DMS79 treated with DMSO at 0.1 percent for 48 hours (cell line): ENCODE measurements at regions not wholly inside any gene's neighbourhood (a gene's known extent, or its start where the extent isn't known, plus 50 kb on each side); places are given as distances from the start of the nearest gene placed in this dataset.
A peak's percentile ranks its signal among the peaks of the same experiment; 100 is the strongest.

Source experiments
- DNase-seq: peaks from one replicate; lab custom pipeline; 2025; lab: John Stamatoyannopoulos, UW

GRCh38 chr11:135075740-135076139, 663.7 kb upstream of the B3GAT1 start:
- DNase-seq = no peak

- DNase-seq = peak; percentile 78
Measured at GRCh38 chr11:135074397-135074998, 662.5 kb upstream of the B3GAT1 start.

GRCh38 chr11:135073870-135074269, 661.8 kb upstream of the B3GAT1 start:
- no peak for DNase-seq

- no peak for DNase-seq
Measured at GRCh38 chr11:135073381-135073780, 661.3 kb upstream of the B3GAT1 start.

GRCh38 chr11:135069890-135070289, 657.8 kb upstream of the B3GAT1 start:
- DNase-seq = no peak

DNA sequence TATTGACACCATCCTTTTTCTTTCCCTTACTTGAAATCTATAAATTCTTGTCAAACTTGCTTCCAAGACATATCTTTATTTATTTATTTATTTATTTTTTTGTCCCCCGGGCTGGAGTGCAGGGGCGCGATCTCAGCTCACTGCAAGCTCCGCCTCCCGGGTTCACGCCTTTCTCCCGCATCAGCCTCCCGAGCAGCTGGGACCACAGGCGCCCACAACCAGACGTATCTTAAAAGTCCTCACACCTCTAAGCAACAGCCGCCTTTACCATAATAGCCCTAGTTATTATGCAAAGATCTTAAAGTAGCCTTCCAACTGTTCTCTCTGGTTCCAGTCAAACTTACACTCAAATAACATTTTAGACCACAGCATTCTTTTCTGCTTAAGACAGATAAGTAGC, 657.0 kb upstream of the B3GAT1 start:
- no peak for DNase-seq

DNA sequence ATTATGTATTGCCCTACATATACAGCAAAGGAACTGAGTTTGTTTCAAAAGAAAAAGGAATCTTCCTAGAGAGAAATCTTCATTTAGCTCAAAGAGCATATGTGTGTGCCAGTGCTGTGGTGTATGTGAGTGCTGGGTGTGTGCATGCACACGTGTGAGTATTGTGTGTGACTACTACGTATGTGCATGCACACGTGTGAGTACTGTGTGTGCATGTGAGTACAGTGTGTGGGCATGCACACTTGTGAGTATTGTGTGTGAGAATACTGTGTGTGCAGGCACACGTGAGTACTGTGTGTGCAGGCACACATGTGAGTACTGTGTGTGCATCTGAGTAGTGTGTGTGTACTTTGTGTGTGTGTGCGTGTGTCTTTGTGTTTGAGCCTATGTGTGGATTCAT, 651.0 kb upstream of the B3GAT1 start:
- no peak for DNase-seq

- DNase-seq = no peak
Measured at GRCh38 chr11:135061166-135061565, 649.1 kb upstream of the B3GAT1 start.

GRCh38 chr11:135046986-135047385, 634.9 kb upstream of the B3GAT1 start:
- no peak for DNase-seq

- no peak for DNase-seq
Measured at GRCh38 chr11:135046556-135046955, 634.5 kb upstream of the B3GAT1 start.

DNA sequence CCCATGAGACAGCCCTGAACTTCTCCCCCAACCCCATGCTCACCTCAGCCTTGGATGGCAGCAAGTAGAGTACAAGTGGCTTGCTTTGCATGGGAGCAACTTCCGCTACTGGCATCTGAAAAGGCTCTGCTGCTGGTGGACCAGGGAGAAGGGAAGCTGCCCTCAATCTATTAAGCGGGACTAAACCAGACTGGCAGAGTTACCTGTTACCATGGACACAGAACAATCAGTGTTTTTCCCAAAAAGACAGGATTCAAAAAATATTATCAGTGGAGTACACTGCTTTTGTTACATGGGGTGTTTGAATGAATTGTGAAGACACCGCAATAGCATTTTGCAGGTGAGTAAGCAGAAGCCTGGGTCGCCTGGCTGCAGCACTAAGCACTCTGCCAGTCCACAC, 631.4 kb upstream of the B3GAT1 start:
- peak; percentile 26 for DNase-seq

- no peak for DNase-seq
Measured at GRCh38 chr11:135037828-135038227, 625.8 kb upstream of the B3GAT1 start.

DNA sequence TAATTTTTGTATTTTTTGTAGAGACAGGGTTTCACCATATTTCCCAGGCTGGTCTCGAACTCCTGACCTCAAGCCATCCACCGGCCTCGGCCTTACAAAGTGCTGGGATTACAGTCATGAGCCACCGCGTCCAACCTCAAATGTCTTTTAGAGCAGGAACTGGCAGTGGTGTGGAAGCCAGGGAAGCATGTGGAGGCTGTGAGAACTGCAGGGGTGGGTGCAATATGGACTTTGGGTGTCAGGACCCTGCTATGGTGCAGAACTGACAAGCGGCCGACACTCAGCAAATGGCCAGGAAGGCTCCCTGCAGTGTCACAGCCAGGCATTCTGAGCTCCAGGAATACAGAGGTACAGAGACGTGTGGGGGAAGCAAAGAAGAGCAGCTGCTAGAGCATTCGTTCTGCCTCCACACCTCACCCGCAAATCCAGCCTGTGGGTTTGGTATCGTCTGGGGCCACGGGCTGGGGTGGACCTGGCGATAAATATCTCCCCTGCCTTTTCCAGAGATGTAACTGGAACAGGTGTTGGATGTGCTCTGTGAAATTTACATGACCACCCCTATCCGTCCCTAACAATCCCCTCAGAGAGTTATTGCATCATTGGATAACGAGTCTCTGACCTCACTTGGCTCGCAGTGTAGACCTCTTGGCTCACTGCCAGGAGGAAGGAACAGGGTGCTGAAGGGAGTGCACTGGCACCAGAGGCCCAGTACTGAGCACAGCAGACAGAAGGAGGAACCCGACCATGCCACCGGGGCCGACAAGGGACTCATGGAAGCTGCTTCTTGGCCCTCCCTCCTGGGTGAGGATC, 624.7 kb upstream of the B3GAT1 start:
- DNase-seq = no peak

DNA sequence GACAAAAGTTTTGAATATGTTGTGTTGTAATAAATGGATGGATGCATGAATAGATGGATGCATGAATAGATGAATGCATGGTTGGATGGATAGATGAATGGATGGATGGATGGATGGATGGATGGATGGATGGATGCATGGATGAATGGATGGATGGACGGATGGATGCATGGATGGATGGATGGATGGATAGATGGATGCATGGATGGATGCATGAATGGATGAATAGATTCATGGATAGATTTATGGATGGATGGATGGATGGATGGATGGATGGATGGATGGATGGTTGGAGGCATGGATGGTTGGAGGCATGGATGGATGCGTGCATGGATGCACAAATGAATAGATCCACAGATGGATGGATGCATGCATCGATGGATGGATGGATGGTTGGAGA, 623.2 kb upstream of the B3GAT1 start:
- DNase-seq = no peak

- peak; percentile 54 for DNase-seq
Measured at GRCh38 chr11:135033540-135033939, 621.5 kb upstream of the B3GAT1 start.

DNA sequence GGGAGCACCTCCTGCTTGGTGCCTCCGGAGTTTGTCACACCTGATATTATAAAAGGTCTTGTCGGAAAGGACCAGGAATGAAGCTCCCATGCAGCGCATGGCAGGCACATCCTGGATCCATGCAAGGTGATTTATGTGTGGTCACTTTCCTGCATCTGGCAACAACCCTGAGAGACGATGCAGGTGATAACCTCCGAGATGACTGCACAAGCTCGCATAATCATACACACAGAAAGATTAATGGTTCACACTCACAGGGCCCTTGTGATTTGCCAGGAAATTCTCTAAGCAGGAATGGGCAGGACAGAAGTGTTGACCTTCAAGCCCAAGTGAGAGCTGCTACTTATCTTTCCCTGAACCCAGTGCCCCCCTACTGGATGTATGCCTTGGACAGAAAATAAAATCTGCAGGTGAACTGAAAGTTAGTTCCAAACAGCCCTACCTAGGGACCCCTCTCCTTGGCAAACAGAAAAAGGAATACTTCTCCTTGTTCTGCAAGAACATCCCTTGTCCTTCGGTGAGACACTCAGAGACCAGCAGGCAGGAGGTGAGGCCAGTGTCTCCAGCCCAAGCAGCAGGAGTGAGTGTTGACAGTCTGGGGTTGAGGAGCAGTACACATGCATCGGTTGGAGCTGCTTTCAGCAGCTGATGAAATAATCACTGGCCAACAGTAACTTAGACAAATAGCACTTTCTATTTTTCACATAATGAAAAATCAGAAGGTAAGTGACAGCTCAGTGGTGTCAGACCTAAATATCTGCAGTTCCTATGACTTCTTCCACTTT, 619.4 kb upstream of the B3GAT1 start:
- DNase-seq = no peak

DNA sequence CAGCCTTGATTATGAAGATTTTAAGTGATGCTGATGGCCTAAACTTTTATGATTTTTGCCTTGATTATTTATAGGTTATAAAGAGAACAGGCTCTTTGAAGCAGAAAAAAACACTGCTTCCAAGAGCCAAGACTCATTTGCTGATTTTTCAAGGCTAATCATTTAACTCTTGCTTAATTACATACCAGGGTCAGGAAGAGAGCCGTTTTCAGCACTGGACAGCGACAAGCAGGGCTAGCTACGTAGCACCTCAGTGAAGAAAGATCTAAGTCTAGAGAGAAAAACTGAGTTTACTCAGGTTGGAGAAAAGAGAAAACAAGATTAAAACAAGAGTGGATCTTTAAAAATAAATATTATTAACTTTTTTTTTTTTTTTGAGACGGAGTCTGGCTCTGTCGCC, 615.4 kb upstream of the B3GAT1 start:
- no peak for DNase-seq

DNA sequence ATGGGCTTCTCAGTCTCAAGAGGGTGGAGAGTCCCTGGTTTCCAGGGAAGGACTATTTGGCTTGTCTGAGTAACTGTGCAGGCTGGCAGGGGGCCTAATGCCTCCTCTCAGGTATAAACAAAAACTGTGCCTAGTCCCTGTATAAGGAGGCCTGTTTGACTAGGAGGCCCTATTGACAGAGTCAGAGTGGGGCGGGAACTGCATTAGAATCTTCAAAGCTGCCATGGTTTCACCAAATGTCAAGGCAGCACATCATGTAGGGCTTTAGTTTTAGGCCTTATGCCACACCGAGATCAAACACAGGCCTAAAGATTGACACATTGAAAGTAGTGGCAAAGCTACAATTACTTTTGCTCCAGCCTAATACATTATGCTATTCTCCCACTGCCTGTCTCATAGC, 611.5 kb upstream of the B3GAT1 start:
- no peak for DNase-seq

- DNase-seq = no peak
Measured at GRCh38 chr11:135022454-135022853, 610.4 kb upstream of the B3GAT1 start.

DNA sequence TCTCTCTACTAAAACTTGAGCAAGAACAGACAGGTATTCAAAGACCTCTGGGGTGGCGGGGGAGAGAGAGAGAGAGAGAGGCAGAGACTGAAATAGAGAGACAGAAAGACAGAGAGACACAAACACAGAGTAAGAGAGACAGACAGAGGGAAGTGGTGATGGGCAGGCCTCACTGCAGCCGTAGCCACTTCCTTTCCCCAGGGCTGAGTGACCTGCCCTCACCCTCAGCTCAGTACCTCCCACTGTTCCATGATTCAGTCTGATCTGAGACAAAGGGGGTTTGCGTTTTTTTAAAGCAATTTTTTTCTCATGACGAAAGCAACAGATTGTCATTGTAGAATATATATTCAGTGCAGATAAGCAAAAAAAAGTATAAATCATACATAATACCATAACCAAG, 607.9 kb upstream of the B3GAT1 start:
- no peak for DNase-seq

GRCh38 chr11:135019343-135019871, 607.4 kb upstream of the B3GAT1 start:
- no peak for DNase-seq

DNA sequence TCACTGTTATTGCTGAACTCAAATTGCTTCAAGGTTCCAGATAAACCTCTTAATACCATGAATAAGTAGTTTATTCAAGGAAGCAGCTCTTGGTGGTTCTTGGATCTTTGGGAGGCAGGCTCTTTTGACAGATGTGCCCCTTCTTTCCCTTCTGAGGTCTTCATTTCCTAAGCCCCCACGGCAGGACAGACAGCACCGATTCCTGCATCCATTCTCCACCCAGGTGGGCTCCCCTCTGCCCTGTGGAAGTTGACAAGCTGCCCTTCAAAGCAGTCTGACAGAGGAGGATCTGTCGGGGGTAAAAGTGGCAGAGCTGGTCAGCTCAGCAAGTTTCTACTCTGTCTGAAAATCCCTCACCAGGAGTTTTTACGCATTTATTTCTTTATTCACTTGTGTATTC, 605.3 kb upstream of the B3GAT1 start:
- no peak for DNase-seq

GRCh38 chr11:135015966-135016365, 603.9 kb upstream of the B3GAT1 start:
- DNase-seq = no peak
